ENCODE measurements at regions not wholly inside any gene's neighbourhood (a gene's known extent, or its start where the extent isn't known, plus 50 kb on each side); places are given as distances from the start of the nearest gene placed in this dataset.

GRCh38 chr5:167339205-167339604 is 952.2 kb upstream of the WWC1 start:
- TF ChIP-seq, protein P1, sequence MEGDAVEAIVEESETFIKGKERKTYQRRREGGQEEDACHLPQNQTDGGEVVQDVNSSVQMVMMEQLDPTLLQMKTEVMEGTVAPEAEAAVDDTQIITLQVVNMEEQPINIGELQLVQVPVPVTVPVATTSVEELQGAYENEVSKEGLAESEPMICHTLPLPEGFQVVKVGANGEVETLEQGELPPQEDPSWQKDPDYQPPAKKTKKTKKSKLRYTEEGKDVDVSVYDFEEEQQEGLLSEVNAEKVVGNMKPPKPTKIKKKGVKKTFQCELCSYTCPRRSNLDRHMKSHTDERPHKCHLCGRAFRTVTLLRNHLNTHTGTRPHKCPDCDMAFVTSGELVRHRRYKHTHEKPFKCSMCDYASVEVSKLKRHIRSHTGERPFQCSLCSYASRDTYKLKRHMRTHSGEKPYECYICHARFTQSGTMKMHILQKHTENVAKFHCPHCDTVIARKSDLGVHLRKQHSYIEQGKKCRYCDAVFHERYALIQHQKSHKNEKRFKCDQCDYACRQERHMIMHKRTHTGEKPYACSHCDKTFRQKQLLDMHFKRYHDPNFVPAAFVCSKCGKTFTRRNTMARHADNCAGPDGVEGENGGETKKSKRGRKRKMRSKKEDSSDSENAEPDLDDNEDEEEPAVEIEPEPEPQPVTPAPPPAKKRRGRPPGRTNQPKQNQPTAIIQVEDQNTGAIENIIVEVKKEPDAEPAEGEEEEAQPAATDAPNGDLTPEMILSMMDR (conservative IDR thresholded peaks at IDR 0.05; ENCODE audit: low read length) = no peak
- TF ChIP-seq EZH2phosphoT487 (IDR thresholded peaks at IDR 0.05; ENCODE audit: borderline replicate concordance, low read depth, low read length) = no peak
